ENCODE measurements at regions not wholly inside any gene's neighbourhood (a gene's known extent, or its start where the extent isn't known, plus 50 kb on each side); places are given as distances from the start of the nearest gene placed in this dataset.

DNA sequence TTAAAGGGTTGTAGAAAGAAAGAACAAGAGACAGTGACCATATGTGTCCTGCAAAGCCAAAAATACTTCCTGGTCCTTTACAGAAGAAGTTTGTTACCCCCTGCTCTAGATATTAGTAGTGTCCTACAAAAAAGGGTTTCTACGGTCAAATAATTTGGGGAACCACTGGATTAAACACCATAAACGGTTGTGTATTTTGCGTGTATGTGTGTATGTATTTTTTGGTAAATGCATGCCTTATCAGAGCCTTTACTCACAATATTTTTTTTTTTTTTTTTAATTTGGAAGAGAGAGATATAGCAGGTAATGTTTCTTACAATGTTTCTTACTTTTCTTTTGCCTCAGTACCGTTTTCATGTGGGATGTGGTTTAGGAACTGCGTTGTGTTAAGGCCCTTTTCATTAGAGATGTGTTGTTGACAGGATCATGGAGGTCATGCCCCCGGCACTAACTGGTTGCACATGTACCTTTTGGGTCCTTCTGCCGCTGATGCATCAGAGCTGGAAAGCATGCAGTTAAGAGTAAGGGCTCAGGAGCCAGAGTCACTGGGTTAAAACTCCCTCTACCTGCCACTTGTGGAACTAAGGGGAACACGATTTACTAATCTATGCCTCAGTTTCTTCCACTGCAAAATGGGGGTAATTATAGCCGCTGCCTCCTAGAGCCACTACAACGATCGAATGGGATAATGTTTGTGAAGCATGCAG is 234.6 kb upstream of the KAZN start:
- no peak for DNase-seq

DNA sequence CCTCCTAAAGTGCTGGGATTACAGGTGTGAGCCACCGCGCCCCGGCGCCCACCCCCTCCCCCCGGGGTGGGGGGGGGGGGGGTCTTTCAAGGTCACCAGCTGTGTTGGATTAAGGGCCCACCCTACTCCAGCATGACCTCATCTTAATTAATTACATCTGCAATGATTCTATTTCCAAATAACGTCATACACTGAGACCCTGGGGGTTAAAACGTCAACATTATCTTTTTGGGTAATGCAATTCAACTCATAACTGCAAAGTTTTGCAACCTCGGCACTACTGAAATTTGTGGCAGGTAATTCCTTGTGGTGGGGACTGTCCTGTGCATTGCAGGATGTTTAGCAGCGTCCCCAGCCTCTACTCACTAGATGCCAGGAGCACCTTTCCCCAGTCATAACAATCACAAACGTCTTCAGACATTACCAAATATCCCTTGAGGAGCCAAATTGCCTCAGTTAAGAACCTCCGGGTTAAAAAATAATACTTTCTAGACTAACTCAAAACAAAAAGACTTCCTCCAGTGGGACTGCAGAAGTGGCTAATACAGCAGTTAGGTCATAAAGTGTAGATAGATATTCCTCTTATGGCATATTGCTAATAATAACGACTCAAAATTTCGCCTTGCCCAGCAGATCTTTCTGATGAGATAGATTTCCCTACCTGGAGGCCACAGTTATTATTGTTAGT is 233.0 kb upstream of the KAZN start:
- DNase-seq: no peak

DNA sequence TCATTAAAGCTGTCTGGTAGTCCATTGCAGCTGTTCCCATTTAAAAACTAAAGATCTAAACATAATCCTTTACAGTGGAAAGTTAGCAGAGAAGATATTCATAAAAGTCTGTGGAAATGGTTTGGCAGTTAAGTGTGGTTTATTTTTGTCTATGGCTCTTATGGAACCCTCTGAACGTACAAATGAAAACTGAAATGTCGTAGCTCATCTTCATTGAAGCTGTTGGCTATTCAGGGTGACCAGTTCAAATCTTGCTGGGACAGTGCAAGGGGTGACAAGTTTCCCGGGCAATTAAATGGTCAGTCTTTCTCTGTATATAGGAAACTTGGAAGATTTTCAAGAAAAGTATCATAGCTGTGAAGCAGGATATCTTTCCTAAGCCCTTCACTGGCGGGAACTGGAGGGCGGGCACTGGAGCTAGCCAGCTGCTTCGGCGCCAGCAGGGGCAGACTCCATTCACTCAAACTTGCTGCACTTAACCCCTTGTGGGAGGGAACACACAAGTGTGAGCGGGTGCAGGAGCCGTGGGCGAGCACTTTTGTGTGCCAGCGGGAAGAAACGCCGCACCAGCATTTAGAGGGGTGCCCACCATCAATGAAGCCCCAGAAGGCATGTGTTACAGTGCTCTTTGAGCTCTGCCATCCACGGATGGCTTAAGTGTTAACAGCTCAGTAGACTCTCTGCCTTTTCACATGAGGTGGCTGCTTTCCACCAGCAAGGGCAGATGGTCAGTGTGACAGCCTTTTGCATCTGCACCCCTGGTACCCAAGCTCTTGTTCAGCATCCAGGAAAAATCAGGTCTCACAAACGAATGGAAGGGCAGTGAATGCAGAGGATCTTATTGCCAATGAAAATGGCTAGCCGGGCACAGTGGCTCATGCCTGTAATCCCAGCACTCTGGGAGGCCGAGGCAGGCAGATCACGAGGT is 232.1 kb upstream of the KAZN start:
- no peak for DNase-seq

DNA sequence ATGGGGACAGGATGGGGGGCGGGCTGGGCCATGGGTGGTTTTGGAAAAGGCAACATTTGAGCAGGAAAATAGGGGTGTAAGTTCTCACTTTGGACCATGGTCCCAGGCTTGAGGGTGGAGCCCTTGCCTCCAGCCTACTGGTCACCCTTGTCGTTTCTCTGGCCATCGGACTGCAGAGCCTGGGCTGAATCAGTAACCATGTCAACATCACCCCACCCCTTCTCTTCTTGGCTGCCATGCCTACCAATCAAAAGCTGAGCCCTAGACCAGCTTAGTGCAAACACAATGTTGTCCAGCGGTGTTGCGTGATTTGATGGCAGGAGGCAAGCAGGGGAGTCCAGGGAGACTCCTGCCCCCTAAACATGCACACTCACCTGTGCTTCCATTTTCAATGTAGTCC is 231.0 kb upstream of the KAZN start:
- no peak for DNase-seq

DNA sequence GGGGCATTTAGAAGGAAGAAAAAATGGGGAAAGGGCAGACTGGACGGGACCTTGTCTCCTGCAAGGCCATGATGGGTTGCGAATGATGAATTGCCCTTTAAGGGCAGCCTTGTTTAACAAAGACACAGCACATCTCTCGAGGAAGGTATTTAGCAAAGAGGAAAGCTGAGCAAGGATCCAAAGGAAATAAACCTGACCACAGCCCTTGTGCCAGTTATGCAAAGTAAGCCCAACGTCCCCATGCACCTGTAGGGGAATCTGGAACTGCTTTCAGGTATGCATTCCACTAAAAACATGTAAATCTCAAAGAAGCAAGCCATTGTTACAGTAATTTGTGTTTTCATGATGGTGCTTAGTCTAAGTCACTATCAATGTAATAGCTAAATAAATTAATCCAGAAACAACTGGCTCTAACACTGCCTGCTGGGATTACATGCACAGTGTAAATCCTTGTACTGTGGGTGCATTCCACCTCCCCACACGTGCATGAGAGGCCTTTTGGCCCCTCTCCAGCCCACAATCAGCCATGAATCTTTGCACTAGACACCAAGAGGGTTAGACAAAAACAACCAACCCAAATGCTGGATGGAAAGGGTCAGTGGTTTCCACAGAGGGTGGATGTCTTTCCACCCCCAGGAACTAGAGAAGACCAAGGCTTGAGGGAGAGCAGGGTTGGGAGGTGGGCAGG is 228.8 kb upstream of the KAZN start:
- no peak for DNase-seq

DNA sequence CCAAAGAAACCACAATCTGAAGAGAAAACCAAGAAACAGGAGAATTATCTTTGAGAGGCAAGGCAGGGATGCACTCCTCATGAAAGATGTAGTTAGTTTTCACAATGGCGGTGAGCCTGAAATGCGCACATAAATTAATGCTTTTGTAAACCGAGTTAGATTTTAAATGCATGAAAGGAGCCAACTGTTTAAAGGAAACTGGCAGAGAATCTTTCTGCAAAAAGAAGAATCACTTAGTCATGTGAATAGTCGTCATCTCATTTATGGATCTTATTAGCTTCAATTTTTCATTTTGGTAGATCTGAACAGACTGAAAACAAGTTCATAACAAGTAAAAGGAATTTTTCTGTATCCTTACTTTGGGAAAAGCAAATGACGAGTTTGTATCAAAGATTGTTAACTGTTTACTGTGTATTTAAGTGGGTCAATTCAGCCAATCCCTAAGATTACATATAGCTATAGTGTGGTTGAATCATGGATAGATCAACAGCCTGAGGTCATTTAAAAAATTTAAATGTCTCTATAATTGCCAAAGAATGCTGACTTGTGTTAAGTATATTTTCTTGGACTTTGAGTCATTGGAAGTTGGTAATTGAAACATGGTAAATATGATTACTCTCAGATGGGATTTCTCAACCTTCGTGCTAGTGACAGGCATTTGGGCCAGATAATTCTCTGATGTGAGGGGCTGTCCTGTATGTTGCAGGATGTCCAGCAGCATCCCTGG is 226.6 kb upstream of the KAZN start:
- DNase-seq: no peak

DNA sequence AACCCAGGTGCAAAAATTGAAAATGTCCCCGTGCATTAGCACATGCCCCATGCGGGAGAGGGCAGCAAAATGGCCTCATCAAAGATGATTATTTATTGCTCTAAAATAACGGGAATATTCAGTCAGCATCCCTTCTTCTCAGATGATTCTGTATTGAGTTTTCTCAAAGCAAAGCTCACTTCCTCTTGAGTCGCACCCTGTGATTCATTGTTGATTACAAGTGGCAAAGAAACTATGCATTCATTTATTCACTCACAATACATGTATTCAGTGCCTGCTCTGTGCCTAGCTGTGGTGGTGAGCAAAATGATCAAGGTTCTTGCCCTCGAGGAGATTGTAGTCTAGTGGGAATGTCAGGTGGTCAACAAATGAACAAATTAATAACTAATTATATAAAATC is 226.0 kb upstream of the KAZN start:
- no peak for DNase-seq

DNA sequence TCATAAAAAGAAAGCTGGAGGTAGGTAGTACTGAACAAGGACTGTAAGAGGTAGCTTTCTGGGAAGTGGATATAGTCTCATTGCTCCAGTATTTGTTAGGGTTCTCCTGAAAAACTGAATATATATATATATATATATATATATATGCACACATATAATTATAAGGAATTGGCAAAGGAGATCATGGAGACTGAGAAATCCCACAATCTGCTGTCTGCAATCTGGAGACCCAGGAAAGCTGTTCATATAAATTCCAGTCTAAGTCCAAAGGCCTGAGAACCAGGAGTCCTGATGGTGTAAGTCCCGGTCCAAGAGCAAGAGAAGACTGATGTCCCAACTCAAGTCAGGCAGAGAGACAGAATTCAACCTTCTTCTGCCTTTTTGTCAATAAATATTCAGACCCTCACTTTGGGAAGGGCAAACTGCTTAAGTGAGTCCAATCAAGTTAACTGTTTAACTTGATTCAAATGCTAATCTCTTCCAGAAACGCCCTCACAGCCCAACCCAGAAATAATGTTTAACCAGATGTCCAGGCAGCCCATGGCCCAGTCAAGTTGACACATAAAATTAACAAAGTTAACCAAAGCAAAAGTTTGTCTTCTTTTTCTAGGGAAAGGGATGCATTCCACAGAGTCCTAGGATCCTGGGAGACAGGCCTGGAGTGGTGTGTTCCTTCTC is 225.3 kb upstream of the KAZN start:
- no peak for DNase-seq

DNA sequence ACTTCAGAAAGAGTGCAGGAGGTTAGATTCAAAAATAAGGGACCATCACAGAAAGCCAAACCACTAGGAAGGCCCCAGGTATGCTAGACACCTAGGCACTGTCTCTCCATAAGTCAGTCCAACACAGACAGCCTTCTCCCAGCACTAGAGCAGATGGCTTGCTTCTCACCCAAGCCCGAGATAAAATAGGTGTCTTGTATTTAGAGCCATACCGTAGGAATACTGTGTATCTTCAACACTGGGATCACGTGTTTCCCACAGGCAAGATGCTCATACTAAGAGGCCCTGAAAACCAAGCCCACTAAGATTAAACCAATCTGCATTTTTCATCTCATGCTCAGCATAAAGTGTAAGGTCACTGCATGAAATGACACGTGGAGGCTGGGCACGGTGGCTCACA is 223.3 kb upstream of the KAZN start:
- DNase-seq: no peak

DNA sequence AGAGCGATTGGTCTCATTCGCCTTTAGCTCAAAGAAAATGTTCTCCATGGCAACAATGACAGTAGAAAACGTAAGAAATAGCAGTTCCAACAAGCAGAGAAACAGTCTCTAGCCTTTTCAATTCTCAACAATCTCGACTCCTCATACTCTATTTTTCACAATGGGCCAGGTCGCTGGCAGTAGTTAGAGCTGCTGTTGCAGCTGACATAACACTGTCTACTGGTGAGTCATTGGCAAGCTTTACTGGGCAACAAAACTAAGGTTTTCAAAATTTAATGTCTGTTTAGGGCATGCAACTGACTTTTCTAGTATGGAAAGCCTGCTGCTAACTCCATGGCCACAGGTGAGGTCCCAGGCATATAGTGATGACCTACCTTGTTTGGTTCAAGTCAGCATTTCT is 221.1 kb upstream of the KAZN start:
- DNase-seq: no peak

DNA sequence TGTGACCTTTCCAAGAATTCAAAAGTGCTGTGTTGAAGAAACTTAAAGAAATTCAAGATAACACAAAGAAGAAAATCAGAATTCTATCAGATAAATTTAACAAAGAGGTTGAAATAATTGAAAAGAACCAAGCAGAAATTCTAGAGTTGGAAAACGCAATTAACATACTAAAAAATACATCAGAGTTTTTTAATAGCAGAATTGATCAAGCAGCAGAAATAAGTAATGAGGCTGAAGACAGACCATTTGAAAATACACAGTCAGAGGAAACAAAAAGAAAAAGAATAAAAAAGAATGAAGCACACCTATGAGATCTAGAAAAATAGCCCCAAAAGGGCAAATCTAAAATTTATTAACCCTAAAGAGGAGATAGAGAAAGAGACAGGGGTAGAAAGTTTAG is 218.1 kb upstream of the KAZN start:
- DNase-seq: no peak

DNA sequence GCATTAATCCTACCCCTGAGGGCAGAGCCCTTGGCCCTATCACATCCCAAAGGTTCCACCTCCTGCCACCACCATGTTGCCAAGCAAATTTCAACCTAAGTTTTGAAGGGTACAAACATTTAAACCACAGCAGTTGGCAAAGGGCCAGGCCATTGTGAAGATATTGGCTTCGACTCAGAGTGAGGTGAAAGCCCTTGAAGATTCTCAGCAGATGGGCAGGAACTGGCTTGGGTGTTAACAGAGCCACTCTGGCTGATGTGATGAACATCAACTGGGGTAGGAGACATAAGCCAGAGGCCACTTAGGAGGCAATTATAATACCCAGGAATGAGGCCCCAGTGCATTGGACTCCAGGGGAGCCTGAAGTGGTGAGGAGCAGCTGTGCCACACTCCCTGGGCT is 207.7 kb upstream of the KAZN start:
- DNase-seq: no peak

DNA sequence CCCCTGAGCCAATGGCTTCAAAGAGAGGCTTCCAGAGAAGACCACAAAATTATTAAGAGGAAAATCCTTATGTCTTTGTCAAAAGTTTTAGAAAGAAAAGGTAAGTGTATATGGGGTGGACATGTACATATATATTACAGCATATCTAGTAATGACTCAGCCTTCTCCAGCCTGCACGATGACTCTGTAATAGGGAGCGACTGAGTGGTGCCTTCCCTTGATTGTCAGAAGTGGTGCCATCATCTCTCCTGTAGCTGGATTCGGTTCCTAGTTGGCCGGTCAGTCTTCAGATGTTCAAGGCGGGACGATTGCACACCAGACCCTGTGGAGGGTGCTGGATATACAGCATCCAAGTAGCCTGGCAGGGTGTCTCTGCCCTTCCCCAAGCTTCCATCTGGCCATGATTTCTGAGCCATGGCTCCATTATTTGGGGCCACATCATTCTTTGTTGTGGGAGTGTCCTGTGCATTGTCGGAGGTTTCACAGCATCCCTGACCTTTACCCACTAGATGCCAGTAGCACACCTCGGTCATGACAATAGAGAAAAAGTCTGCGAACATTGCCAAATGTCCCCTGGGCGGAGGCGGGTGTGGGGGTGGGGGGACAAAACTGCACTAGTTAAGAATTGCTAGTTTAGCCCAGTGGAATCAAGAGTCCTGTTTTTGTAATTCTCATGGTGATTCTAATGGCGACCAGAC is 206.2 kb upstream of the KAZN start:
- DNase-seq: no peak

DNA sequence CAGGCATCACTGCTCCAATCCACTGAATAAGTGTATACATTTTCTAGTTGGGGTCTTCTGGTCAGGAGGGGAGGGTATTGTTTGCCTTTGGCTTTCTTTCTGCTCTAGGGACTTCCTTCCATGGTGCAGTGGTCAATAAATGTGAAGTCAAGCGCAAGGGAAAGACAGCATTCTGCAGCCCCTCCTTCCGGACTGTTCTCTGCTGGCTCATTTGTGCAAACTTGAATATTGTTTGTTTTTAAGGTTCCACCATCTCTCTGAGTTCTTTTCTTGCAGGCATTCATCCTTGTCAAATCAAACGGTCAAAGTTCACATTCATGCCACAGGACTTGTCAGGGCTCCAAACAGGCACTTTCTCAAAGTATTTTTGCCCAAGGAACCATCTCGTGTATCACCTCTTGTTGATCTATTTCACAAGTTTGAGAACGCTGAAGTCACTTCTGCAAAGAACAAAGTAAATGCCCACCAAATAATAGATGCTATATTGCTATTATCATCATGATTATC is 205.6 kb upstream of the KAZN start:
- no peak for DNase-seq

DNA sequence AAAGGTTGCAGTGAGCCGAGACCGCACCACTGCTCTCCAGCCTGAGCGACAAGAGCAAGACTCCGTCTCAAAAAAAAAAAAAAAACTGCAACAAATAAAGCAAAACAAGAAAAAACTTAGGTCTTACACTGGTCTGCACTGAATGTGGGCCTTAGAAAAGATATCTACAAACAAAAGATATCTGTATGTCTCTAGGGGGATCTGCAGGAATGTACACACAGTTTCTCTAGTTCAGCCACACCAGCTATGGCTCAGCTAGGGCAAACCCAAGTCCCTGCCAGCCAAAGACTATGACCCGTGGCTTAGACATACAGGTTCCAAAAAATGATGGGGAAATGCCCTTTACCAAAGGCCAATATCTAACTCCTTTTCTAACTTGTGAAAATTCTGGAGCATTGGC is 202.4 kb upstream of the KAZN start:
- no peak for DNase-seq

DNA sequence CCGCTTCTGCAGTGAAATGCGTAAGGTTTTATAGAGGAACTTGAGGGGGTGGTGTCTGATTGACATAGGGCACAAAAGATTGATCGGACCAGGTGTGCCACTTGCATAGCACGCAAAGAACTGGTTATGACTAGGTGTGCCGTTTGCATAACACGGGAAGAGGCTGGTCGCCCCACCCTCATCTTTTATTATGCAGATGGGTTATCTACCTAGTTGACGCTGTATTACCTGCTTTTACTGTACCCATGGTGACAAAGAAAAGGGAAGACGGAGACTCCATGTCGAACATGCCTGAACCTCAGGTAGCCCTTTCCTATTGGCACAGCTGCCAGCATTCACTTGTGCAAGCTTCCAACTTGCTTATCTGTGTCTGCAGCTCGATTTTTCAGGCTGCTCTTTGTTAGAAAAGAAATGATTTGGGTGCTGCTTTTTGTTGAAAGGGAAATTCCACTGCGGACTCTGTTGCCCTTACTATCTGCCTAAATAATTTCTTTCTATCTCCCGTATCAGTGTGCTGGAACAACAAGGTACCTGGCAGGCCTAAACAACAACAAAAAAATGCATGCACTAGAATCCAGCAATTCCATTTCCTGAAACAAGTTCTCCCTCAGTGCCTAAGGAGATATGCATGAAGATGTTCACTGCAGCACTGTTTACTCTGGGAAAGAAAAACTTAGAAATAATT is 194.4 kb upstream of the KAZN start:
- DNase-seq: no peak

DNA sequence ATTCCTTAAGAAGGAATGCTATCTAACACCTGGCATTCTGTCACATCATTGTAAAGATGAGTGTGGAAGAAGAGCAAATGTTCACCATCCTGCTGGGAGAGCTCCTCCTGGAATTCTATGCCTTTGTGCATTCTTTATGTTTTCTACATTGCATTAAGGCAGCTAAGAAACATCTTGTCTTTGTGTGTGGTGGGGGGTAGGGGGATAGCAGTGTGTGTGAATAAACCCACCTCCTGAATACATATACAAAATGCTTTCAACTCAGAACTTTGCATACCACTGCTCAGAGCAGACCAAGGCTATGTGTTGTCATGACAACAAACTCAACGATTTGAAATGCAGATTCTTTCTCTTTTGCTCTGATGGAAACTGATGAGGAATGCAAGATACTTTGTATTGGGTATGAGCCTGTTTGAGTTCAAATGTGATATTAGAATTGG is 193.6 kb upstream of the KAZN start:
- DNase-seq: no peak

DNA sequence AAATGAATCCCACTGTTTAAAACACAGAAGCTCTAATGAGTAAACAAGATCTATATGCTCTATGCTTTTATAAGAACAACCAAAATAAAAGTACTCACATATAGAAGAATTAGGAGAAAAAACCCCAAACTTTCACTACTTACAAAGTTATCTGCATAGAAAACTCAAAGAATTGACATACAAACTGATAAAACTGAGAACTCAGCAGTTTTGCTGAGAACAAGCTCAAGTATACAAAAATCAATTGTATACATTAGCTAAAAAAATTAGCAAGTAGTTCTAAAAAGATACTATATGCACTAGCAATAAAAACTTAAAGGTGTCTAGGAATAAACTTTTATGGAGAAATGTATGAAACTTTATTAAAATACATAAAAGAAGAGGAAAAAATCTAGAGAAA is 186.2 kb upstream of the KAZN start:
- no peak for DNase-seq

DNA sequence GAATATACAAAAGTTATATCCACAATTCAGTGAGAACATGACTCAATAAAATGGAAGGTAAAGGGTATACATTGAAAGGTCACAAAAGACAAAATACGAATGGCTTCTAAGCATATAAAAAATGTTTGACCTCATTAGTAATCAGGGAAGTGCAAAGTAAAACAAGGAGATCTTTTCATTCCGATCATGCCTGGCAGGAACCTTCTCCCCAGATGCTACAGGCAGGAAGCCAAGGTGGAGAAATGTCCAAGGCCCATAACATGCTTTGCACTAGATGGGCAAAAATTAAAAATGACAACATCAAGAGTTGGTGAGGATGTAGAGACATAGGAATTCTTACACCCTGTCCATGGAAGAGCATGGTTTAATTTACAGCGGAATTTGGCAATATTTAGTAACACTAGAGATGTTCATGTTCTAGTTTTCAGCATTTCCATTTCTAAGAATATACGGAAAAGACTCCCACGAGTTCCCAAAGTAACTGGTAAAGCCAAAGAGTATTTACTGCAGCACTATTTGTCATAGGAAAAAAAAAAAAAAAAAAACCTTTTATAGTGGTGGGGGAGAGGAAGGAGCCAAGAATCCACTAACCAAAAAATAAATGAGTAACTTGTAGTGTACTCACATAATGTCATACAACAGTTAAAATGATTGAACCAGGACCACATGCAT is 184.5 kb upstream of the KAZN start:
- DNase-seq: no peak

DNA sequence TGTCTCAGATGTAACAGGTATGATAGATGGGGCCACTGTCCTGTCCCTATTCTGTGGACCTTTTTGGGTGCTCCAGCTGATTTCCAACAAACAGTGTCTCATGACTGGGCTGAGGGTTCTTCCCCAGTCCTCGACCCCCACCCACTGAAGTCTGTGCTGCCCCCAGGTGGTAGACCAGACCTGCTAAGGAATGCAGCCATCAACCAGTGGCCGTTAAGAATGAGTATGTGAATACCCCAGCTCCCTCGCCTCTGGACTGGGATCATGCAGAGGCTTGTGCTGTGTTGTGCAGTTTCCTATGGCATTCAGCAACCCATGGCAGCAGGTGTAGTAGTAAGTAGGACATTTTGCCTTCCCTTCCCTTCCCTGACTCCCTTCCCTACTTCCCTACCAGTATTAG is 183.1 kb upstream of the KAZN start:
- DNase-seq: no peak
